ENCODE measurements at regions not wholly inside any gene's neighbourhood (a gene's known extent, or its start where the extent isn't known, plus 50 kb on each side); places are given as distances from the start of the nearest gene placed in this dataset.

DNA sequence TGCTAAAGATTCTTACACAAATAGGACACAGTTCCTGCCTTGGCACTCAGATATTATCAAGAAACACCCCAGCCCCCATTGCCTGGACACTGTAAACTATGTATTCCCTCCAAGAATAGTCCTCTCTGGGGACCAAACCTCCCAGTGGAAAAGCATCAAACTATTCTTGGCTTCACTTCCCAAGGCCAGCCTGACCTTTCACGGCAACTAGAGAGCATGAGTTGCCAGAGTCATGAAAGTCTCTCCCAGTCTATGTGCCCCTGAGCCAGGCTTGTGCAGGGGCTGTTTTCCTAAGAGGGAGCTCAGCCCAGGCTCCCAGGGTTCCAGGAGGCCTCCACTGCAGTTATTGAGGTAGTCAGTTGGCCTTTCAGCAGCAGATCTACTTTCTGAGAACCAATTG, 251.9 kb upstream of the TGFBR2 start:
- H3K27ac ChIP-seq = peak overlapping the region; percentile 81
- TF ChIP-seq CTCF (conservative IDR thresholded peaks at IDR 0.05) (no peak), ZFX (IDR thresholded peaks at IDR 0.05) (no peak)

- peak overlapping the region; percentile 81 for H3K27ac ChIP-seq
- no peak for TF ChIP-seq CTCF (conservative IDR thresholded peaks at IDR 0.05)
Measured at GRCh38 chr3:30354972-30355371, 251.4 kb upstream of the TGFBR2 start.

DNA sequence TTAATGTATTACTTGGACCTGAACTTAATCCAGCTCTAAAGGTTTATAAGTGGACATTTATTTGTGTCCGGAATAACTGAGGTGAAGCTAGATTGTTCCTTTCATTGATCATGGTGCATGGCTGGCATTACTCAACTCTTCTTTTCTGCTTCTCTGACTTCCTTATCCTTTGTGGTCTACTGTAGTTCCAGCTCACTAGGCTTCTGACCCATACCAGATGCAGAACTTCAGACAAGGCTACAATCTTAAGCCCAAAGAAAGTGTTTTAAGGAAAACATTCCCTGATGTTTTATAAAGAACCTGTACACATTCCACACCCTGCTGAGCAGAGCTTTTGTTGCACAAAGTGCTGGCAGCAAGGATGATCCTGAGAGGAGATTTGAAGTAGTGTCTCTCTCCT, 250.8 kb upstream of the TGFBR2 start:
- peak overlapping the region; percentile 58; the same call in 1 of the 2 replicates for H3K27ac ChIP-seq
- TF ChIP-seq CTCF (conservative IDR thresholded peaks at IDR 0.05) (no peak), ZFX (IDR thresholded peaks at IDR 0.05) (no peak)

DNA sequence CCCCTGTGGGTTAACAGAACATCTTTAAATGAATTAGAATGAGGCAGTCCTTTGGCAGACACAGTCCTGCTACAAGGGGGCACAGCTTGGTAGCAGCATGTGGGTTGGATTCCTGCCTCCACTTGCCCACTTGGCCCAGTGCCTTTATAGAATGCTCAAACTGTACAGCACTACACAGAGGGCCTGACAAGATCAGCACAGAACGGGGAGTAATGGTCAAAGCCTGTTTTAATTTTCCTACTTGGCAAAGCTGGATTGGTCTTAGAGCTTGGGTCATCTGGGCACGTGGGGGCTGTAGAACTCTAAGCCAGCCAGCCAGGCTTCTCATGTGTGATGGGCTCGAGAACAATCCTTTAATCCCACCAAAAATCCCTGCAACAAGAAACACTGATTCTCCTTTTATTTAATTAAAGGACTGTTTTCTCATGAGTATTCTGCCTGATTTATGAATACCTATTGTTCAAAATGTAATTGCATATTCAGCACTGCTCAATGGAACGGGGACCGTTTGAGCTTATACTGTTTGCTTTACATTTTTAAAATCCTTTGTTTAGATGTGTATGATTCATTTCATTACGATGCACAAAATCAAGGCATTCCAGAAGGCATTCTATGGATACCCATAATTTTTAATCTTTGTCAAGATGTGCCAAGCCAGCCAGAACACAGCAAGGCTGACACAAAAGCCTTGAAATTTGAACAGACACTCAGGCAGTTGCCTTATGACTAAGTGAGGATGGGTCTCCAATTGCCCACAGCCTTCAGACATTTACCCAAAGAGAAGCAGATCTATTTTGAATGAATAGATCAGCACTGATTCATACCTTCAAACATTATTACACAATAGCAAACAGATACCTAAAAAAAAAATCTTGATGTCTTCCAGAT, 249.3 kb upstream of the TGFBR2 start:
- peak overlapping the region; percentile 17 for H3K27ac ChIP-seq
- no peak for TF ChIP-seq ZFX (IDR thresholded peaks at IDR 0.05)
- TF ChIP-seq CTCF (conservative IDR thresholded peaks at IDR 0.05) = no peak

DNA sequence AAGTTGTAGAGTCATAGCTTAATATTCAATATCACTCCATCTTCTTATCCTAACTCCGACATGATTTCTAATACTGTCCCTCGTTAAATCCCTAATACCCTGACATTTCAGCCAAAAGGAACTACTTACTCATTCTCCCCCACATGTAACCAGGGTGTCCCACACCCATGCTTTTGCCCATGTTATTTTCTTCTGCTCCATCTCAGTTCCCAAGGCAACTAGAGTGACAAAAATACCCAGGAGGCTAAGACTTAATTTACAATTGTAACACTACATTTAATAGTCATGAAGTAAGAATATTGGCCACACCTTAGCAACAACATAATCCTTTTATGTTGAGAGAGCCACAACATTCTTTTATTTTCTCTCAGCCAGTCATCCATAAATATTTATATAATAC, 248.5 kb upstream of the TGFBR2 start:
- TF ChIP-seq CTCF (conservative IDR thresholded peaks at IDR 0.05) (no peak), ZFX (IDR thresholded peaks at IDR 0.05) (no peak)

DNA sequence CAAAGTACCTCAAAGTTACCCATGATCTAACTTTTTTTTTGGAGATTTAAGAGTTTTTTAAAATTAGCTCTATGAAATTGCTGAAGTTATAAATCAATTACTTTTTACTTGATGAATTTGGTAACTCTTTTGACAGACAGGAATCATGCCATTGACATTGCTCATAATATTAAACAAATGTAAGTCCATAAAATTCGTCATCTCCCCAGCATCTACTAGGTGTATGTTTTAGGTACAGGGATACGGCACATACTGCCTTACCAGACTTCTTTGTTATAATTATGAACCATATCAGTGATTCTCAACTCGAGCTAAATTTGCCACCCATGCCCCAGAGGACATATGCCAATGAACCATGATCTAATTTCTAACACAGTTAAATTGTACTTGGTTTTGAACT, 247.5 kb upstream of the TGFBR2 start:
- TF ChIP-seq ZFX (IDR thresholded peaks at IDR 0.05) (no peak), CTCF (conservative IDR thresholded peaks at IDR 0.05) (no peak)
- no peak overlapping the region for H3K27ac ChIP-seq

More for the DNA sequence above, 248.5 kb upstream of the TGFBR2 start:
- H3K27ac ChIP-seq = no peak overlapping the region

DNA sequence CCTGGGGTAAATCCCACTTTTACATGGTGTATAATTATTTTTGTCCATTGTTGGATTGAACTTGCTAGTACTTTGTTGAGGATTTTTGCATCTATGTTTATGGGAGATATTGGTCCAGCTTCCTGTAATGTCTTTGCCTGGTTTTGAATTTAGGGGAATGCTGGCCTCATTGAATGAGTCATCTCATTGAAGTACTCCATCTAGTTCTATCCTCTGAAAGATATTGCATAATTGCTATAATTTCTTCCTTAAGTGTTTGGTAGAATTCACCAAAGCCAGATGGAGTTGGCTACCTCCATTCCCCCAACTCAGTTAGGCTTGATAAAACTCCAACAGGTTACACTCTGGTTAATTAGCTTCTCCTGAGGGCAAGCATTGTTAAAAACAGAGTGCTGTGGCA, 237.4 kb upstream of the TGFBR2 start:
- no peak overlapping the region for H3K27ac ChIP-seq
- TF ChIP-seq ZFX (IDR thresholded peaks at IDR 0.05) = no peak
- no peak for TF ChIP-seq CTCF (conservative IDR thresholded peaks at IDR 0.05)
